ENCODE measurements at regions not wholly inside any gene's neighbourhood (a gene's known extent, or its start where the extent isn't known, plus 50 kb on each side); places are given as distances from the start of the nearest gene placed in this dataset.
"Not testable (repeated sequence)": the region's sequence is repeated elsewhere in the genome, so short reads cannot be mapped to it uniquely, and the experiment has no call there.

DNA sequence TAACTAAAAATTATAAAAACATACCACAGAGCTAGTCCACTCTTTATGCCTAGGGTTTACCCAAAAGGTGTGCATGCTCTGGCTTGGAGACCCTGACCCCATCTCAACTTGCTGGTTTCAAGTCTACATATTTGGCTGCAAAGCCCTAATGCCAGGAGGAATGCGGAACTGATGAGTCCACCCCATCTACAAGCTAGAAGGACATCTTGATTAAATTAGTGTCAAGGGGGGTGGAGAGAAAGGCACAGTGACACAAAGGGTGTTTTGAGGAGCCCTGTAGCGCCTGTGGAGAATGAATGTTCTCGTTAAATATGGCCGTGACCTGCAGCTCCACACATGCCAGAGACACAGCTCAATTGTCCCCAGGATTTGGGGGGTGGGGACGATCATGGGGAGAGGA is 104.1 kb upstream of the IKBKE start:
- not testable (repeated sequence) for DNase-seq

DNA sequence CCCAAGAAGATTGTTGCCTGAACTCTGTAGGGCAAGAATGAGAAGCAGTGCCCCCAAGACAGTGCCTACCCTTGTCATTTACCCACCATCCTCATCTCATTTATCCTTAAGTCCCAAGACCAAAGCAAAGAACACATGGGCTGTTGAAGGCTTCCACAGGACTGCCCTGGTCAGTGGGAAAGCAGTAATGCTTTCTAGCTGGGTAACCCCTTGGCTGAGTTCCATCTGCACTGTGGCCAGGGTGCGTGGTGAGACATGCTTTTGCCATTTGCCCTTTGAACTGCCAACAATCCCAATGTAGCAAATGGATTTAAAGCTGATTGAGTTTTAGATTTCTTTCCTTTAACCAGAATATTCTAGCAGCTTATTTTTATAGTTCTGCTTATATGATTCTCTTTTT is 103.5 kb upstream of the IKBKE start:
- not testable (repeated sequence) for DNase-seq

DNA sequence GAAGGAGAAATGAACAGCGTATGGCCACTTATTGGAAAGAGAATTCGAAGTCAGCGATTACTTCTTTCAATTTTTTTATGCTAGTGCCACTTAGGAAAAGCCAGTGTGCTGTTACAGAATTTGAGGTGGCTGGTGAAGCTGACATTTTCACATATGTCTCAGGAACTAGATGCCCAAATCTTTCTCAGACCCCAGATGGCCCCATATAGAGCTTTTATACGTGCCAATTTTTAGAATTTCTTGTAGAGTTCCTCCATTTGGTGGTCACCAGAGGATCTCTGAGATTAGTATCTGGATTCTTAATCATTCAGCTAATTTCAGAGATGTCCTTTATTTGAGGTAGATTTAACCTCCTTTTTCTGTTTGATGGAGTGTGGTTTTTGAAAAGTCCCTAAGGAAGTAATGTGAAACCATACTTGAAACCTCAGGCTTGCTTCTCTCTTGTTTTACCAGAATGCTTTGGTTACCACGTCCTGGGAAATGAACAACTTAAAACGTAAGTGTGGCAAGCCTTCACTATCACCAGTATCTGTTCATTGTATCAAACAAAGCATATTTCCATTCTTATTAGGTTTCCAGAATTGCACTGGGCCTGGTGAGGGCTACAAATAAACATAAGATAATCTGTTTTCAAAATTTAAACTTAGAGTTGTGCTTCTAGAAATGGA is 102.2 kb upstream of the IKBKE start:
- DNase-seq = not testable (repeated sequence)

DNA sequence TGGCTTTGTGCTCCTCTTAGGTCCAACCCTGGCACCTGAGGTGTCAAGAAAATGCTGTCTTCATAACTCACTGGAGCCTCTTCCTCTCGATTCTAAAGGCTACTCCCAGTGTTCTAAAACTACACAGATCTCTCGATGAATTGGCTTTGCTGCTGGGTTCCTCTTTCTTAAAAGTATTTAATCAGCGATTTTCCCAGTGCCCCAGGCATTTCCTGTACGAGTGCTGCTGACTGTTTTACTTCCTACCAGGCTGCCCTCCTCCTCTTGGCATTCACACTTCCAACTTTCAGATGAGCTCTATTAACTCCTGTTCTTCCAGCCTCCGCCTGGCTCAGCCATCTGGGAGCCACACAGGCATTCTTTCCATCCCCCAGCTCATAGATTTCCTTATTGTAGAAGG is 95.6 kb upstream of the IKBKE start:
- not testable (repeated sequence) for DNase-seq

DNA sequence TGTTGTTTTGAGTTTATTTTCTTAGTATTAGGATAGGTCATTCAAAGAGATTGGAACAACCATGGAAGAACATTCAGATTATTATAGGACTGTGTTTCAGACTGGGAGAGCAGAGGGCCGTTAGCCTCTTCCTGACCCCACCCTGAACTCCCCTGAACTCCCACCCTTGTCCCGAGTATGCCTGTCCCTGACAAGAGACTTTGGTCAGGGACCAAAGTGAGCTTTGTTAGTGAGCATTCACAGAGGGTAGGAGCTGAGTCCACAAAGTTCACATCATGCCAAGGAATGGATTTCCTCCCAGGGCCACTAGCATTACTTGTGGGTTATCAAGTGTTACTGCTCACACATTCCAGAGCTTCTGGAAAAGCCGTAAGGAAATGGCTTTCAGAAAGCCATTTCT is 94.7 kb upstream of the IKBKE start:
- not testable (repeated sequence) for DNase-seq

DNA sequence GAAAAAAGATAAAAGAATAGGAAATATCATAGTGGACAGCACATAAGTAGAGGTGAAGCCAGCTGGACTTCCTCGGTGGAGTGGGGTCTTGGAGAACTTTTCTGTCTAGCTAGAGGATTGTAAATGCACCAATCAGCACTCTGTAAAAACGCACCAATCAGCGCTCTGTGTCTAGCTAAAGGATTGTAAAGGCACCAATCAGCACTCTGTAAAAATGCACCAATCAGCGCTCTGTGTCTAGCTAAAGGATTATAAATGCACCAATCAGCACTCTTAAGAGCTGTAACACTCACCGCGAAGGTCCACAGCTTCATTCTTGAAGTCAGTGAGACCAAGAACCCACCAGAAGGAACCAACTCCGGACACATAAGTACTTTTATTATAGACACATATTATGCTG is 91.8 kb upstream of the IKBKE start:
- not testable (repeated sequence) for DNase-seq

DNA sequence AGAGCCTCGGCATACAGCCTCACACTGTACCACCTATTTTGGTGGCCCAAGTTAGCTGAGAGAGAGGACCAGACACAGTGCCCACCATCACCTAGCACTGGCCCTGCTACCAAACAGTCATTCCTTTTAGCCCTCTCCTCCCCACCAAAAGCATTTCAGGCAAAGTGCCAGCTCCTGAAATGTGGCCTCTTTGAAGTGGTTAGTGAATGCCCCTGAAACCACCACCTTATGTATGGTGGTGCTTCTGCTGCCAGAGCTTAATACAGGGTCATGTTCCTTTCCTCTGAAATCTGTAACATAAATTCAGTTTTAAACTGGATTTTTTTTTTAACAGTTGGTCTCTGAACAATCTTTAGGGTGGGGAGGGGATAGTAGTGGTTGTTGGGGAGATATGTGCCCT is 91.0 kb upstream of the IKBKE start:
- DNase-seq = not testable (repeated sequence)

DNA sequence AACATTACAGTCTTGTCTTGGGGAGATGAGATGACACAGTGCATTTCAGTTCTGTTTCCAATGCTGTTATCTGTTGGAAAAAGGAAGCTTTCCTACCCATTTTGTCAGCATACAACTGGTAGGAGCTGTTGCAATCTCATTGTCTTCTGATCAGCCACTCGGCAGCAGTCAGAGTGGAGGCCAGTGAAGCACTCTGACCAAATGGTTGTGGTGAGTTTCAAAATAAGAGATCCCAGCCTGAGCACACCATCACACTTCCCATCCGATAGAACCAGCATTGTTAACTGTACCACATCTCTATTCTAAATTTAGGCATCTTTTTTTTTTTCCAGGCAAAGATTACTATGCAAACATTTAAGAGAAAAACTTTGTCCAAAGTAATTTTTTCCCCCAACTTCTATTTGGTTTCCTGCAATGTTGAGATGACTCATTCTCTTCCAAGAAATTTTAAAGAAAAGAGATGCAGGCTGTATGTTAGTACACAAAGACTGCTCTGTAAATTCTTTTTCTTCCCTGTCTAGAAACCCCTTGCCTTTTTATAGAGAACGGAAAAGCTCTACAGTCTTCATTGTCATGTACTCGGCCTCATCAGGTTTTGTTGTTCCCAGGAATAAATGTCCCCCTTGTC is 90.0 kb upstream of the IKBKE start:
- DNase-seq = not testable (repeated sequence)

DNA sequence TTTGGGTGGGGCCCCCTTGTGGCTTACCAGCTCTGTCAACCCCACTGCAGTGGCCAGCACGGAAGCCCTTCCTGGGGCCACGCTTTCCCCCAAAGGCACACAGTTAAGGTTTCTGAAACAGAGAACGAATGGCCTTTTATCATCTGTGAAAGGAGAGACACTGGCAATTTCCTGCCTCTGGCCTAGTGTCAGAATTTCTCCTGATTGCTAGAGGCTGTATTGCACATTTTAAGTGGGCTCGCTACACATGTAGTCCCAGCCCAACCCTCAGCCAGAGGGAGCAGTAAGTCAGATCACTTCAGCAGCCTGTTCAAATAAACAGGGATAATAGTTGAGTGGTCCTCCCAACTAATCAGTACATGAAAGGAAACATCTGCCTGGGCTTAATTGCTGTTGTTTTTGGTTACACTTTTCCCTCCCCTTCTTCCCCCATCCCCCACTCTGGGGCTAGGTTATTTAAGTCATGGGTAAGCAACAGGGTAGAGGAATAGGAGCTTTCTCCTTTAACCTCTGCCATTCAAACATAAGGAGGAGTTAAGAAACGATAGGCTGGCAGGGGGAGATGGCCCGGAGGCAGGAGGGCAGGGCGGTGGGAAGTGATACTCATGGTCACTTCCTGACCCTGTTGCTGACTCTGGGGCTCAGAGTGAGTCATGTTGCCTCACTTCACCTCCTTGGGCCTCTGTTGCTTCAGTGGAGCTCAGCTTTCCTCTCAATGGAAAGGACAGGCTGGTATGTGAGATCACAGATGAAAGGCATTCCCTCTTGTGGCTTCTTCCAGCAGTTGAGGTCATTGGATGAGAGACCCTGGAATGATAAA is 89.3 kb upstream of the IKBKE start:
- DNase-seq = not testable (repeated sequence)

DNA sequence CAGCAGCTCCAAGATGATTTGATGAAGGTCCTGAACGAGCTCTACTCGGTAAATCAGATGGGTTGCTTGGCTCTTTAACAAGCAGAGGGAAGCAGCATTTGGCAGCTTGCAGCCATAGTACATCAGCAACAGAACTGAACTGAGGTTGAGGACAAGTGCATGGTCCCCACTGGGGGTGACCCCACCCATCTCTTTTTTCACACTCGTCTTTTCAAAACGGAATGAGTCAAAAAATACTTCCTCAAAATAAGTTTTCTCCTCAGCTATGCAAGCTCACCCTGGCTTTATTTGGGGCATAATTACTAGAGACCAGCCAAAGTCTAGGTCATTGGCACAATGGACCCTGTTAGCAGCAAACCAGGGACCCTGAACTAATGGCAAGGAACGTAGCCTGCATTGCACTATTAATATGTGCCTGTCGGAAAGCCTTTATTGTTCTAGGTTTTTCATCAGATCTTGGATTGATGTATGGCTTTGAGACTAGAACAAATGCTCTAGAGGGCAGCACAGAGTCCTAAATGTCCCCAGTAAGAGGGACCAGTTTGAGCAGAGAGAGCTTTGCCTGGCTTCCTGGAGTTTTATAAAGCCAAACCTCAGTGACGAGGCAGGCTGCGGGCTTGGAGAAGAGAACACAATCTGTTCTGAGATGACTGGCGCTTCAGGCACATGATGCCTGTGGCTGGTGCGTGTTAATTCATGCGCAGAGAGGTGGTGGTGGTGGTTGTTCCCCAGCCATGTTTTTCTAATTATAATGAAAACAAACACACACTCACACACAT is 86.1 kb upstream of the IKBKE start:
- not testable (repeated sequence) for DNase-seq

DNA sequence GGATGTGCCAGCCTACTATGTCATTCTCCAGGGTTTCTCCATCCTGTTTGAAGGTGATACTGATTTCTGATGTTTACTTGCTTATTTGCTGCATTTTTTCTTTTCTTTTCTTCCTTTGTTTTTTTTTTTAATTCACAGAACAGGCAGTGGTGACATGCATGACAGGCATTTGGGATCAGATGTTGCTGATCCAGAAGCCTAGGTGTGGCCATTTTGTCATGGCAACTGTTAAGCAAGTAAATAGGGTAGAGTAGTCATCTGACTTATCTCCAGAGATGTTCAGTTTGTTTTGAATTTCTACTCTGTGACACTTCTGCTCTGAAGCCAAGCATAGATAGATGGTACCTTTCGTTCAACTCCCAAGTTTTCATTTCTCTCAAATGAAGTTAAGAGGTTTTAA is 85.4 kb upstream of the IKBKE start:
- not testable (repeated sequence) for DNase-seq

DNA sequence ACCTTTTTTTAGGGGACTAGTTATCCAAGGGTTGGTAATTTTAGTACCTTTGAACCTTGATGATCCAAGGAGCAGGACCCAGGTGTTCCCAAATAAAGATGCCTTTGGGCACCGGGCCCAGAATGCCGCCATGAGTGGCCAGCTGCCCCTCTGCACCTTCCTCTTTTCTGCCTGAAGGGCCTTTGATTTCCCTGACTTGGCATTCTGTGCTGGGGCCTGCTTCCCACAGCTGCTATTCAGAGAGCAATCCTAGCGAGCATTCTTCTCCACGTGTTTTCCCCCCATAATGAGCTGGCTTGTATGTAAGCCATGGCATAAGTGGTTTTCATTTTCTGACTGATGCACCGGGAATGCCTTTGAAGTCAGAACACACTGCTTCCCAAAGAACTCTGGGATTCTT is 82.6 kb upstream of the IKBKE start:
- not testable (repeated sequence) for DNase-seq

DNA sequence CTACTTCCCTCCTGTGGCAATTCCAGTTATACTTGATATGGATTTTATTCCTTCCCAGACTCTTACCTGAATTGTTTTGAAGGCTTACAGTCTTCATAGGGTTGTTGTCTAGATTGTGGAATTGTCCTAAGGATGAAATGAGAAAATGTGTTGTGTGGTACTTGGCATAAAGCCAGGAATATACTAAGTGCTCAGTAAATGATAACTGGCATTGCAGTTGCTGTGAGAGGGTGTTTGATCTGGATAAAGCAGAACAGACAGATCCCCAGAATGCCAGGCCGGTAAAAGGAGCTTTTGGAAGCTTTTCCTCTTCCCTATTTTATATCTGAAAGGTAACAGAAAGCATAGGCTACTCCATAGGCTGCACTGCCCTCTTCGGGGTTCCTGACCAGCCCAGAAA is 78.4 kb upstream of the IKBKE start:
- not testable (repeated sequence) for DNase-seq

DNA sequence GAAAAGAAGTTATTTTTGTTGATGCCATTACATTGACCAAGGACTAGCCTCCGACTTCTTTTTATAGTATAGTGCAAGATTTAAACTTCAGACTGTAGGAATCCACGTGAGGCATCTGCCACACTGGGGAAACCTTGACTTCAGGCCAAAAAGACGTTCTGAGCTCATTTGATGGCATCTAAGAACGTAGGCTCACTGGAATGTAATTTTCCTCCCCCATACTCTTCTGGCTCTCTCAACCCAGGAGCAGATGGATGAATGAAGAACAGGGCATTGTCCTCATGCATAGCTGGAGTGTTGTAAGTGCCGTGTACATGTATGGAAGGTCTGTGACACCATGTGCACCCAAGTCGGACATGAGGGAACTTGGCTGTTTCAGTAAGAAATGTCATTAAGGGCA is 72.8 kb upstream of the IKBKE start:
- not testable (repeated sequence) for DNase-seq

DNA sequence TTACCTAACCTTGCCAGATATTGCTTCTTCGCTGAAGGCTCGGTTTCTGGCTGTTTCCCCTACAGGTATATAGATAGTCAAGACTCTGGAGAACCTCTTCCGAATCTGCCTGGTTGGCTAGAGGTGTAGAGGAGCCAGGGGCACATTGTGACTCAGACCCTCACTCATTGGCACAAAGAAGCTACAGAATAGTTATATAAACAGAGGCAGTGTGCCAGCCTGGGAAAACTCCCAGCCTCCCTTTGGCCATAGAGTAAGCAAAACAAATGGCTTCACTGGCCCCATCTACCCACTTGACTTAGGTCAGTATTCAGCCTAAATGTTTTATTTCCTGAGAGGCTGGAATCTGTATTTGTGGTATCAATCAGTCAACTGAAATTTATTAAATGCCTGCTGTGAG is 72.0 kb upstream of the IKBKE start:
- DNase-seq = not testable (repeated sequence)

DNA sequence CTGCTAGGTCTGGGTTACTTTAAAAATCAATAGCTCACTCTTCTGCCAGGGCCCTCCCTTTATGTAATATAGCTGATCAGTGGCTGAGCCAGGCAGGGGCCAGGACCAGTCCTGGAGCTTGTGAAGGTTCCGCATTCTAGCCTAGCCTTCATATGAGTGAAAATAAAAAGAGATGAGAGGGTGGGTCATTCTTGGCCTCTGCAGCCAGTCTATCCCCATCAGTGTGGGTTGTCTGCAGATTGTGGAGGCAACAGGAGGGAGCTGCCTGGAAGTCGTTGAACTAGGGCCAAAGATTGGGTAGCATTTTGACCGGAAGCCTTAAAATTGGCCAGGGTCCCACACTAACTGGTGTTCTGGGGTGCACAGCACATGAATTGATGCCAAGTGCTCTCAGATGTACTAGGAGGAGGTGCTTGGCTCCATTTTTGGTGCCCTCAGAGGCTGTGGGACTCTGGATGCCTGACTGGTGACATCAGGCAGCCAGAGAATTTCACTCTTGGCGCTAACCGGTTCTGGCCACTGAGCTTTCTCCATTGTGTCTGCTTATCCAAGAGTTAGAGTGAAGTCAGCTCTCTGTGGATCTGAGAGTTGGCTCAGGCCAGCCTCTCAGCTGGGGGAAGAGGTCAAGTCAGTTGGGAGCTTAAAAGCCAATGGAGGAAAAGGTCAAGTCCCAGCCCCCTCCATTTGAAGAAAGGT is 66.5 kb upstream of the IKBKE start:
- DNase-seq = not testable (repeated sequence)

DNA sequence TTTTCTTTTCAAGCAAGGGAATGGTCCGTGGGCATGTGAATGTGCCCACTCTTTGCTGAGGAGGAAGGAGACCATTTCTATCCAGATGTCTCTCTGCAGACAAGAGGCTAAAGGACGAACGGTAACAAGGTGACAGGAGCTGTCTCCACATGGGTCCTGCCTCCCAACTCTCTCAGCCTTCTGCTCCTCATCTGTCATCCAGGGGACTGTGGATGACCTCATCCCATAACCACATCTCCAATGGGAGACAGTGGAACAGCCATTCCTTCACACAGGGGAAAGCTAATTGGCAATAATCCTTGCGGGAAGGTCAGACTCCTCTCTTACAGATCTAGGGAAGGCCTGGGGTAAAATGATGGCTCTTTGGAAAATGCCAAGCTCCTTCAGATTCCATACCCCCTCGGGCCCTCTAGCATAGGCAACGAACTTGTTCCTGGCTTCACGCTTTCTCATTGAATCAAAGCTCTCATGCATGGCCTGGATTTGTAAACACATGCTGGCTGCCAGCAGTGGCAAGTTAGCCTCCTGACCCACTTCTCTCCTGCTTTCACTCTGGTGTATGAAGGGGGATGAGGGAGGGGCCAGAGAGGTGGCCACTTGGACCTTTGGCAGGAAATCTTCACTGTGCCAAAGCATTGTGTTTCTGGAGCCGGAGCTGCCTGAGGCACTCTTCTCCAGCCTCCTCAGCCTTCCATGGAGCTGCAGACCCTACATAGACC is 65.8 kb upstream of the IKBKE start:
- not testable (repeated sequence) for DNase-seq

DNA sequence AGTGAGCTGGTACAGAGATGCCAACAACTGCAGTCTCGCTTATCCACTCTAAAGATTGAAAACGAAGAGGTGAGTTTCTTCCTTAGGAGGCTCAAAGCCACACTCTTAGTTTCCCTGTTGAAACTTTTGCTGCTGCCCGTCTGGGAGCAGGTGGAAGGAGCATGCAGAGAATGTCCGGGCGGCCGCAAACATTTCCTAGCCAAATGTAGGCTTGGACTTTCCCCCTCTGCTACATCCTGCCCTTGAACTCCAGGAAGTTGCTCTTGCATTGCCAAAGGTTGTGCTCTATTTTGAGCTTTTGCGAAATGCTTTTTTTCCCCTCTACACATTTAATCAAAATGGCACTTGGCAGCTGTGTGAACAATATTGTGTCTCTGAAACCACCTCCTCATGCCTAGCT is 65.0 kb upstream of the IKBKE start:
- not testable (repeated sequence) for DNase-seq

DNA sequence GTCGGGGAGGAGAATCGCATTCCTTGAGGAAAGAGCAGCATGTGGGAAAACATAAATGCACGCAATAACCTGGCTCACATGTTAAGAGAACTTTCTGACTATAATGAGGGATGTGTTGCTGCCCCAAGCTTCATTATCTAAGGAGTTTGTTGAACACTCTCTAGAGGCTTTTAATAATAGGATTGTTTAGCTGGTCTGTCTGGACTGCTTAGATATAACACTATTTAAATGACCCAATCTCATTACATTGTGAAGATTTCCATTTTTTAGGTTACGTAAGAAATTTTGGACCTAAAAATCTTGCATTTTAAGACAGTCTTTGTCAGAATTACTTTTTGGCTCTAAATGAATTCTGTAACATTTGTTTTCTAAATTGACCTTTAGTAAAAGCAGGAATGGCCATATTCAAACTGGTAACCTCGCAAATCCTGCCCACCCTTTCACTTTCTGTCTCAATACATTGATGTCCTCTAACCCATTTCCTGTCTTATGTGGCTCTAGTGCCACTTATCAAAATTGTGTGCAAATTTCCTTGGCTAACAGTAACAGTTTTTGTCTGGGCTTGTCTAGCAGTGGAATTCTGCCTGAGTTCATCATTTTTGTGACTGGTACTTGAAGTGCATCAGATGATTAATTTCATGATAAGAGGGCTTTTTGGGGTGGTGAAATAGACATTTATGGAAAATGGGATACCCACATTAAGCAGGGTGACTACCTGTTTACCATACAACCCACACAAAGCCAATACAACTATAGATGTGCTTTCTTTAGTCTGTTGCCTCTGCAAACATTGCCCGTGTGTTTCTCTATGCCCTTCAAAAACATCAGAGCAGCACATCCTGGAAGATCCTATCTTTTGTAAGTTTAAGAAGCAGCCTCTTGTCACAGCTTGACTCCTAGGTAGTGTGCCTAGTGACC is 61.6 kb upstream of the IKBKE start:
- not testable (repeated sequence) for DNase-seq

DNA sequence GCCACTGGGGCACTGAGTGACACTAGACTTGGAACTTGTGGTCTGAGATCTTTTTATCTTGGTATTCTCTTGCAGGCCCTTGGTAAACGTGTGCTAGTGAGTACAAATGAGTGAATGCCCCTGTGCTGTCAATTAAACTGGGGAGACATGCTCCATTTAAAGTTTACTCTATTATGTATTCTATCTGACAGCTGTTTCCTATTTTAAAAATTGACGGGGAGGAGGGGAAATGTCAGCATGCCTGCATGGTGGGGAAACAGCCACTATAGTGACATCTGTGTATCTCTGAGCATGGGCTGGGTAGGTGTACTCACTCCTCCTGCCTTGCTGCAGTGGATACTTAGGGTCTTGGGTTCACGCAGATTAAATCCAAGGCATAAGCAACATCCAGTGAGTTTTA is 59.0 kb upstream of the IKBKE start:
- no peak for DNase-seq

DNA sequence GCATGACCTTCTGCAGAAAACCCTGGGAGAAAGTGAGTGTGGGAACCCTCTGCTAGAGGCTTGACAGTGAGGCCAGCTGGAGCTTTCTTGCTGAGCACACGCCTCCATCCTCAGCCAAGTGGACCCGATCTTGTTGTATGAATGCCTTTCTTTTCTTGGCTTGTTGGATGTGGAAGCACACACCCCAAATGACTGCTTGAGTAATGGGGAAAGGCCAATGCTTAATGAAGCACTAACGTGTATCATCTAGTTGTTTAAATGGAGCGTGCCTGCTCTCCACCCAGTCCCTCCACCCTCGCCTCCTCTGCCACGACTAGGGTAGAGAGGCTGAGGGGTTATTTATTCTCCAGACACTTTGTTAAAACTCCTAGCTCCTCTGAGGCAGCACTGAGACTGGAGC is 54.3 kb upstream of the IKBKE start:
- no peak for DNase-seq
